ENCODE measurements at regions not wholly inside any gene's neighbourhood (a gene's known extent, or its start where the extent isn't known, plus 50 kb on each side); places are given as distances from the start of the nearest gene placed in this dataset.
"Not testable (repeated sequence)": the region's sequence is repeated elsewhere in the genome, so short reads cannot be mapped to it uniquely, and the experiment has no call there.

DNA sequence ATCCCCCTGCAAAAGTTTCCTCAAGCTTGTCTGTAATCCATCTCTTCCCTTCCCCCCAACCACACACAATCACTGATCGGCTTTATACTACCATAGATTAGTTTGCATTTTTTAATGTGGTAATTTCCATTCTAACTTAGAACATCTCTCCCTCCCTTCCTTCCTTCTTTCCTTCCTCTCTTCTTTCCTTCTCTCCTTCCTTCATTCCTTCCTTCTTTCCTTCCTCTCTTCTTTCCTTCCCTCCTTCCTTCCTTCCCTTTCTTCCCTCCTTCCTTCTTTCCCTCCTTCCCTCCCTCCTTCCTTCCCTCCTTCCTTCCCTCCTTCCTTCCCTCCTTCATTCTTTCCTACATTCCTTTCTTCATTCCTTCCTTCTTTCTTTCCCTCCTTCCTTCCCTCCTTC, 166.2 kb upstream of the MSX2 start:
- no peak for DNase-seq (ENCODE audit: low spot score)

DNA sequence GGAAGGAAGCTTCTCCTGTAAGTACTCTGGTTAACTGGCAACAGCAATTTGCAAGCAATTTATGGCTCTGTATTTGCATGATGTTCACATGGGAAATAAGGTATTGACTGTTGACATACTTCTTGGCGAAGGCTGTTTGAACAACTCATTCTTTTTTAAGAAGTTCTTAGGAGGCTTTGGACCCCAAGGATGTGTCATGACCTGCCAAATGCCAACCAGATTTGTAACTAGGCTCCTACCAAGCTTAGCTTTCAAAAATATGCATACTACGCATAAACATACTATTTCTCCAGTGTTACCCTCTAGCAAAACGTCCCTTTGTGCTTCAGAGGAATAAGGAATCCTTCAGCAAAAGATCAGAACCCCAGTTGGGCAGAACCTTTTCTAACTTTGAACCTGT, 165.2 kb upstream of the MSX2 start:
- DNase-seq (ENCODE audit: low spot score), result no peak

DNA sequence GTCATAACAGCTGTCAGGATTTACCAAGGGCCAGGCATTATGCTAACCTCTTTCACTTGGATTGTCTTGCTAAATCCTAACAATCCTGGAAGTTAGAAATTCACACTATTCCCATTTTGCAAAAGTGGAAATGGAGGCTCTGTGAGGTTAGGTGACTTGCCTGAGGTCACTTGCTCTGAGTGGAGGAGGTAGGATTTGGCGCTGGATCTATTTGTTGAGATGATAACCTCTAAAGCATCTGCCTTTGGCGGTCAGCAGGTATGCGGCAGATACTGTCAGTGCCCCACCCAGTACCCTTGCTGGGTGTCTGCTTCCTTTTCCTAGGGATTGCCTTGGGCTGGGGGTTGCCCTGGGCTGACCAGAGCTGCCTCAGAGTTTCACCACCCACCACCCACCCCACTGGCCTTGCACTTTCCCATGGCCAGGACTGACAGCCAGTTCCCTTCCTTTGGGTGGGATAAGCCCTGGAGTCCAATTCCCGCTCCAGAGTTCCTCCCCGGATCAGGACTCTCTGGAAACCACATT, 164.8 kb upstream of the MSX2 start:
- no peak for DNase-seq (ENCODE audit: low spot score)

DNA sequence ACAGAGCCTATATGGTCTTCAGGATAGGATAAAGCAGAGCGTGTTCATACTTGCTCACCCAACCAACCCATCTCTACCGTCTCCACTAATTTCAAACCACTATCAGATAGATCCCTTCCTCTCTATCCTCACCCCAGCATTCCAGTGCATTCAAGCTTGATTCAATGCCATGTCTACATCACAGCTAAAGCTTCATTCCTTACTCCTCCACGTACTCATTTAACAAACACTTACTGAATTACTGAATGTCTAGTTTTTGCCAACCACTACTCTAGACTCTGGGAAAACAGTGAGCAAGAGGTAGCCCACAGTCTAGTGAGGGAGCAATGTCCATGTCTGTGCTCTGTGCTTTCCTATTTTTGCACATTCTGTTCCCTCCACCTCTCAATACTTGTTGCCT, 163.5 kb upstream of the MSX2 start:
- peak; percentile 2 for DNase-seq (ENCODE audit: low spot score)

DNA sequence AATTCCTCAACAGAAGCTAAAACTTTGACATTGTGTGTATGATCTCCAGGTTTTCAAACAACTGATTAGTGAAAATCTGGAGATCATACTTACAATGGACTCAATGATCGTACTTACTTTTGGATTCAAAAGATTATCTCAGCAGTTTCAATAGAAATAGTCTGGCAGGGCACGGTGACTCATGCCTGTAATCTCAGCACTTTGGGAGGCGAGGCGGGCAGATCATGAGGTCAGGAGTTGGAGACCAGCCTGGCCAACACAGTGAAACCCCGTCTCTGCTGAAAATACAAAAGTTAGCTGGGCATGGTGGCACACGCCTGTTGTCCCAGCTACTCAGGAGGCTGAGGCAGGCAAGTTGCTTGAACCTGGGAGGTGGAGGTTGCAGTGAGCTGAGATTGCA, 161.3 kb upstream of the MSX2 start:
- not testable (repeated sequence) for DNase-seq (ENCODE audit: low spot score)

DNA sequence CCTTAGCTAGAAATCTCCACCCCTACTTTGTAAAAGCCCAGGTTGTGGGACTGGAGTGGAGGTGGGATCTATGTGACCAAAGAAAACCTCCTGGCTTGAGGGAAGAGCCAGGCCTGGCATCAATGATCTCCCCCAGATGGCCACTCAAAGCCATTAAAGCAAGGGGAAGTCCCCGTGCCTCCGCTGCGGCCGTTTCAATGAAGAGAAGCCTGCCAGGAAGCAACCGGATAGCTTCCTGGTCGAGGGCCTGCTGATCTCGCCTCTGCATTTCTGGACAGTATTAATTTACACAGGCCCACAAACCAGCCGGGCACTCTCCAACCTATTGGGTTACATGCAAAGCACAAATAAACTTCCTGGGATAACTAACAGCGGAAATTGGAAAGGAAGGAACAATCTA, 160.5 kb upstream of the MSX2 start:
- DNase-seq (ENCODE audit: low spot score), result no peak

DNA sequence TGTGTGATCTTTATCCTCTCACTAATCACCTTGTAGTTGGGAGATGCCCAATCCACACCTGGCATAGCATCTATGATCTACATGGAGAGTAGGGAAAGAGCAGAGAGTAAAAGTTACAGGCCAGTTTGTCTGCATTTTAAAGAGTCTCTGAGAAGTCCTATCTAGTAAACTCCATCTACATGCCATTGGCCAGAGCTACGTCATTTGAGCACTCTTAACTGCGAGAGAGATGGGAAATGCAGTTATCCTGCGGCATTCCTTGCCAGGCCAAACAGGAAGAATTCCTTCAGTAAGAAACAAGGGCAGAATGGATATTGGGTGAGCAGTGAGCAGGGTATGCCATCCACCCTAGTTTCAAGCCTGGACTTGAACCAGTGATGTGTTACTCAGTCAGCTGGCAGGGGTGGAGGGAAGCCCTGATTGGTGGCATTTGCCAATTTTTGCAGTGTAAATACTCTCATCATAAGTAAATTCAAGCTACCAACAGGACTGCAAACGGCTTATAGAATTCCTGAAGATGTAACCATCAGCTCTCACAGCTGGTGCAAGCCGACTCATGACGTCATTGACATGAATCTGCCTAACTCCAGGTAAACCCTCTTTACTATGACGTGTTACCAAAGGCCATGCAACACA, 156.8 kb upstream of the MSX2 start:
- DNase-seq (ENCODE audit: low spot score), result no peak

DNA sequence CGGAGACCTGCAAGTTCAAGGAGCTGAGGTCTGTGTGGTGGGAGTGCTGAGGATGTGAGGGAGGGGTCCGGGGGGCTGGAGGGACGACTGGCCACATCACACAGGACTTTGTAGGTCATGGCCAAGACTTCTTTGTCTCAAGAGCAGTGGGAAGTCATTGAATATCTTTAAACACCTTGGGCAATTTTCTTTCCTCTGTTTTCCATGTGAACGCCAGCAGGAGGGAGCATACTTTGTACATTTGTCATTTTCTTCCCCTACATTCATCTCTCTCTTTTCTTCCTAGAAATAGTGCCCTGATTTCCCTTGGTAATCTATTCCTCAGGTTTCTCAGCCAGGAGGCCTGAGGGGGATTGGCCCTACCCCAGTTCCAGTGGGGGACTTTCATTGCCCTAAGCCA, 153.7 kb upstream of the MSX2 start:
- no peak for DNase-seq (ENCODE audit: low spot score)

DNA sequence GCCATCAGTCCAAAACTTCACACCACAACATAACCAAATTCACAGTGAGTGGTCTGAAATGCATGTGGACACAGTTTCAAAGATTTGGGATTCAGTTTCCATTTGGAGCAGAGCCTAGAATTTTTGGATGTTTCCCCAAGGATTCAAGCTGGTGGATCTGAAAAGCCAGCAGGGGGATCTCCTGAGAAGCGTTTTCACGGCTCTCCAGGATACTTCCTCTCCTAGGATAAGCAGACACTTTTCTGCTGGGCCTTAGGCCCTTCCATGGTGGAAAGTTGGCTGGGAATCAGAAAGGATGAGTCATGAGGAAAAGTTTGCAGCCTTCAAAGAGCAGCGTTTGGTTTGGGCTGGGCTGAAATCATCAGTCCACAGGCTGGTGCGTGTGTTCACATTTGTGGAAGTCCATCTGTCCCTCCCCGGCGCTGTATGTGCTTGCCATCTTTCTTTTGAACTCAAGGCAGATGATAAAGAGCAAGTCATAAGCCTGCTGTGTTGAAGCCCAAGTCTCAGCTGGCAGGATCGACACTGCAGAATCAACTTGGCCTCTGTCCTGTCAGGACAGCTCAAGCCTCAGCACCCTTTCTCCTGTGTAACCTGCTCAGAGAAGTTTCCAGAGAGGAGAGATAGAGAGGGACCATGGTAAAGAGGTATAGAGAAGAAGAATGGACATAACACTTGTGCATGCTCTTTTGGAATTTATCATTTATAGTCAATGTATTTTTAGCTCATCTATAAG, 152.6 kb upstream of the MSX2 start:
- peak; percentile 82 for DNase-seq (ENCODE audit: low spot score)

DNA sequence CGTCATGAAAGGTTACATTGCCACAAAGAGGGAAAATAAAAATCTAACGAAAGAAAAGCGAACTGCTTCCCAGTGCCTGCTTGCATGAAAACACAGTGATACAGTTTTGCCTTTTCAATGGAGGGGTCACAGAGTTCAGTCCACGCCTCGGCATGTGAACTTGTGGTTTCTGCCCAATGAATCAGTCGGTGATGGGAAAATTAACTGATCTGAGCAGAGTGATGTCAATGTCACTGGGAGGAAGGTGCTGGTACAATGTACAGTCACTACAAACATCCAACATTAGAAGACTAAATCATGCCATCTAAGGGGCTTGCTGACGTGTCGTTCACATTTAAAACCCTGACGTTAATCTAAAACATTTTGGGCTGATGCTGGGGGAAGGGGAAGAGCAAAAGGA, 151.8 kb upstream of the MSX2 start:
- peak; percentile 26 for DNase-seq (ENCODE audit: low spot score)

DNA sequence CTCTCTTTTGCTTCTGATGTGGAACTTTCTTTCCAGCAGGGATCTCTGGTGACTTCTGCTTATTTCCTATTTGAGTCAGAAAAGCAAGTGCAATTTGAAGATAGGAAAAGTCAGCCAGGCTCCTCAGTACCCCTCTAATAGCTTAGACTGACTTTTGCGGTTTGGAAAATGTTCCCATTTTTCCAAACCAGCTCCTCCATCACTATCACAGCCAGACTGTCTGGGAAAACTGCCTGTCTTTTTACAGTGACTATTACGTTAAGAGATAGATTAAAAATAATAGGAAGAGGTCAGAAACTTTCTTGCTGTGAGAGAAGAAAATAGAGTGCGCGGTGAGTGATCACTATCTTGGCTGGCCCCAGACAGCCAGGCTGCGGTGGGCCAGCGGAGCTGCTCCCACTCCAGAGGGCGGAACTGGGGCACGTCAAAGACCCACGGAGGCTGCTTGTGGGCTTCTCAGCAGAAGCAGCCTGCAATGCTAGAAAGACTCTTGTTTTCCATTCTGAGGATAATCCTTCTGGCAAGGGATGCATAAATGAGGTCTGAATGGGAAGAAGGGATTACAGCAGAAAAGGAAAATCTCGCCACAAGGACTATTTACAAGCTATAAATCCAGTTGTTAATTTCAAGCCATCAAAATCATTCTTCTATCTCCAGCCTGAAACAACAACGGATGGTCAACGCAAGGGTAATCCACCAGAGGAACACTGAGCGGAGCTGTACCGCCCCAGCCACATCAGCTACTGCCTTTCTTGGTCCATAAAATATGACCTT, 151.0 kb upstream of the MSX2 start:
- DNase-seq (ENCODE audit: low spot score), result no peak

DNA sequence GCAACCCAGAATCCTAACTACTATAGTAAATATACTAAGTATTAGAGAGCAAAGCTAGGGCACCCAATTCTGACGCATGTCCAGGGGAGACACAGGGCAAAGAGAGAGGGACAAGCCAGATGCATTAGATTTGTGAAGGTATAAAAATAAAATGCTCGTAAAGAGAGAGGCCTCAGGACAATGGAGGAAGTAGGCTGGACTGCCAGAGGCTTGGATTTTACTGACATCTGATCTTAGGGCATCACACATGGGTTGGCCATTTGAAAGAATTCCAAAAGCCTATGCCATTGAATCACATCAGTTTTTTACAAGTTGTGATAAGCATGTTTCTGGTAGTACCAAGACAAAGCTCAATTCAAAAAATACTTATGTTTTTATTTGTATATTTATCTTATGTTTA, 149.3 kb upstream of the MSX2 start:
- DNase-seq (ENCODE audit: low spot score), result no peak

DNA sequence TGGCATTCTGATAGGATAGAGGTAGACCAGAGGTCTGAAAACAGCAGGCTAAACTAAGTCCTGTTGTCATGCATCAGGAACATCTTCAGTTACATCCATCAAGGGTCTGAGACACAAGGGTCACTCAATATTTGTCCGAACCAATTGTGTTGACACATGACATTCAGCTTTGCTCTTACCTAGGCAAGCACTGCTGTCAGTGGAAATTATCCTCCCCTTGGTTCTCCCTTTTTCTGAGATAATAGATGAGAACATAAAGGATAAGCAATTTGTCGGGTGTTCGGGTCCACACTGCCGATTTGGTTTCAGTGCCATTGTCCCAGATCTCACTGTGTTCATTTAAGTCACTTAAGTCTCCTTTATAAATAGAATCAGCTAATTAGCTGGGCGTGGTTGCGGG, 148.3 kb upstream of the MSX2 start:
- no peak for DNase-seq (ENCODE audit: low spot score)

DNA sequence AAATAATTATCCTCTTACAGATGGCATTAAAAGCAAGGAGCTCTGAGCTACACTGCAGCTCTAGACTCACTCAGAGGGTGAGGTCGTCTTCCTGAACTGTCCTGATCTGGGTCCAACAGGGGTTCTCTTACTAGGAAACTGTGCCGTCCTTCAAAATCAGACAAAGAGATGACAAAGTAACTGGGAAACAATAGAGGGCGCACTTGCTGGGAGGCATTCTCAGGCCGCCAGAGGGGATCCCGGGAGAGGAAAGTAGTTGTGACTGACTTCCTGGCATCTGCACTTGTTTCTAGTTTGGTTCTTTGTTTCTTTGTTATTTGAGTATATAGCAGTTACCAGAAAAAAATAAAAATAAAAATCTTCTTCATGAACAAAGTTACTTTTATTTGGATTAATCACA, 142.9 kb upstream of the MSX2 start:
- peak; percentile 47 for DNase-seq (ENCODE audit: low spot score)

DNA sequence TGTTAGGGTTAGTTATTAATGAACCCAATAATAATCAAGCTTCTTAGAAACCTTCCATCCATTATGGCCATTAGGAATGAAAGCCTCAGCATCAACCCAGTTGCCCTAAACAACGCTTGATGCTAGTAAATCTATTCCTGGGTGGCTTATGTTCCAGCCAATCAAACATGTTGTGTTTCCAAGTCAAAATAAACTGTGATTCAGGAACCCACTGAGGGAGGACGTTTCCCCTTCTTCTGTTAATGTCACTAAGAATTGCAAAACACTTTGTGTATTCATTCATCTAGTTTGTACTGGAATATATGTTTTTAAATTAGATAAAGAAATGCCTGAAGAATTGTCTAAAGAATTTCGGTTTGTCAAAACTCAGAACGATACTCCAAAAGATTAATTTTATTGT, 142.5 kb upstream of the MSX2 start:
- no peak for DNase-seq (ENCODE audit: low spot score)

DNA sequence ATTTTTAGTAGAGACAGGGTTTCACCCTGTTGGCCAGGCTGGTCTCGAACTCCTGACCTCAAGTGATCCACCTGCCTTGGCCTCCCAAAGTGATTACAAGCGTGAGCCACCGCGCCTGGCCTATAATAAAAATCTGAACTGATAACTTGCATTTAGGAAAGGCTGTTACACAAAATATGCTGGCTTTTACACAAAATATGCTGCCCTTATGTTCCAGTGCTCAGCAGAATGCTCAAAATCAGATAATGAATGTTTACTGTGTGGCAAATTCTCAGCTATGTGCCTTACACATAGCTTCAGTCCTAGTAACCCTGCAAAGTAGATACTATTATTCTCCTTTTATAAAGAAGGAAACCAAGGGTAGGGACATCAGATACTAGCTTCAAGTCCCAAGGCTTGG, 141.3 kb upstream of the MSX2 start:
- DNase-seq (ENCODE audit: low spot score), result no peak

DNA sequence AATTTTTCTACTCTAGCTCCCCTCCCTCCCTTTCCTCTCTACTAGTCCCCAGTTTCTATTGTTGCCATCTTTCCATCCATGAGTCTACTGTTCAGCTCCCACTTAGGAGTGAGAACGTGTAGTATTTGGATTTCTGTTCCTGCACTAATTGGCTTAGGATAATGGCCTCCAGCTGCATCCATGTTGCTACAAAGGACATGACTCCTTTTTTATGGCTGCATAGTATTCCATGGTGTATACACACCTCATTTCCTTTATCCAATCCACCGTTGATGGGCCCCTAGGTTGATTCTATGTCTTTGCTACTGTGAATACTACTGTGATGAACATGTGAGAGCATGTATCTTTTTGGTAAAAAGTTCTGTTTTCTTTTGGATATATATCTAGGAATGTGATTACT, 138.9 kb upstream of the MSX2 start:
- DNase-seq (ENCODE audit: low spot score), result no peak

DNA sequence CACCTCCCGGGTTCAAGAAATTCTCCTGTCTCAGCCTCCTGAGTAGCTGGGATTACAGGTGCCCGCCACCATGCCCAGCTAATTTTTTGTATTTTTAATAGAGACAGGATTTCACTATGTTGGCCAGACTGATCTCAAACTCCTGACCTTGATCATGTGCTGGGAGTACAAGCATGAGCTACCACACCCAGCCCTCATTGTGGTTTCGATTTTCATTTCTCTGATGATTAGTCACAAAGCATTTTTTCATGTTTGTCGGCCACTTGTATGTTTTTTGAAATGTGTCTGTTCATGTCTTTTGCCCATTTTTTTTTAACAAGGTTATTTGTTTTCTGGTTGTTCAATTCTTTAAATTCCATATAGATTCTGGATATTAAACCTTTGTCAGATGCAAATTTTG, 138.2 kb upstream of the MSX2 start:
- not testable (repeated sequence) for DNase-seq (ENCODE audit: low spot score)

DNA sequence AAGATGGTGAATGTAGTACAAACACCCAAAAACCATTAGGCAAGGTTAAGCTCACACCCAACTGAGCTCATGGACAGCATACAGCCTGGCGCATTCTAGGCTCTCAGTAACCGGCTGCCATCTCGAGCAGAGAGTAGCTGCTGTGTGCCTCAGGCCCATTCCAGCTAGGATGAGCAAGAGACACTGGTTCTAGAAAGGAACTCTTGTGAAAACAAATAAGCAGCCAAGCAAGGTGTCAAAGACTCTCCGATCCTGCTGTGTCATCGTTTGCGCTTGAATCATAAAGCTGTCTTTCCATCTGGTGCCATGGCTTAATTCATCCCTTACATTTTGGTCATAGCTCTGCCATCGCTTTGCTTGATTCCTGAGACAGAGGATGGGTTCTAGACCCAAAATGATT, 135.4 kb upstream of the MSX2 start:
- no peak for DNase-seq (ENCODE audit: low spot score)

DNA sequence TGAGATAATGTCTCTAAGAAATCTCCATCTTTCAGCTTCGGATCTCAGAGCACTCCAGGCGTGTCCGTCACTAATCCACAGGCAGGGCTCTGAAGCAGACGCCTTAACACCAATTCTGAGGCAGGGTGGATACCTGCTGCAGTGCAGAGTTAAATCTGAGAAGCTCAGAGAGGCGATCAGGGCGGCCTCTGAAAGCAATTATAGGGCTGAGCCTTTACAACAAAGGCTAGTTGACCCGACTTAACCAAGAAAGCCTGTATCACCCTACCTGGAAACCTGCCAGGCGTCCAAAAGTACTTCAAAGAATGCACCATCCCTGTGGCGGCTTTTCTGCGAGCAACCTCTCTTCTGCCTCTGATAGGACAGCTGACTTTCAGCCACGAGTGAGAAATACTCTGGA, 134.8 kb upstream of the MSX2 start:
- no peak for DNase-seq (ENCODE audit: low spot score)

DNA sequence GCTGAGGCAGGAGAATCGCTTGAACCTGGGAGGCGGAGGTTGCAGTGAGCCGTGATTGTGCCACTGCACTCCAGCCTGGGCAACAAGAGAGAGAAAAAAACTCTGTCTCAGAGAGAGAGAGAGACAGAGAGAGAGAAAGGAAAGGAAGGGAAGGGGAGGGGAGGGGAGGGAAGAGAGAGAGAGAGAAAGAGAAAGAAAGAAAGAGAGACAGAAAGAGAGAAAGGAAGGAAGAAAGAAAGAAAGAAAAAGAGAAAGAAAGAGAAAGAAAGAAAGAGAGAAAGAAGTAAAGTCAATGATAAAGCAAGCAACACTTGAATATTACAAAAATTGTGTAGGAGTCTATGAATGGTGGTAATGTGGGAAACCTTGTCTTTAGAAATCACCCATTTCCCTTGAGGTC, 133.6 kb upstream of the MSX2 start:
- DNase-seq (ENCODE audit: low spot score), result no peak

DNA sequence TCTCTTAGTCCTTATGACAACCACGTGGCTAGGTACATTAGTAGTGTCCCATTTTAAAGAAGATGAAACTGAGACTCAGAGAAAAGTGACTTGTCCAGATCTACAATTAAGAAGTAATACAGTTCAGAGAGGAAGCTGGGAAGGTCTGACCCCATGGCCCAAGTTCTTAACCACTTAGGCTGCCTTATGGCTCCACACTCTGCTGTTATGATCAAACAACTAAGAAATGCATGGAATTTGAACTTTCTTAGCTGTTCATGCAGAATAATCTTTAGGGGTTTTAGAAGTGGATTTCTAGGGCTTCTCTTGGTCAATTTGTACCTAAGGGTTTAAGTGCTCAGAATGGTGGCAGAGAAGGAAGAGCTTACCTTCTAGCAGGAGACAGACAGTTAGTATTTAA, 128.0 kb upstream of the MSX2 start:
- DNase-seq (ENCODE audit: low spot score), result peak; percentile 79

DNA sequence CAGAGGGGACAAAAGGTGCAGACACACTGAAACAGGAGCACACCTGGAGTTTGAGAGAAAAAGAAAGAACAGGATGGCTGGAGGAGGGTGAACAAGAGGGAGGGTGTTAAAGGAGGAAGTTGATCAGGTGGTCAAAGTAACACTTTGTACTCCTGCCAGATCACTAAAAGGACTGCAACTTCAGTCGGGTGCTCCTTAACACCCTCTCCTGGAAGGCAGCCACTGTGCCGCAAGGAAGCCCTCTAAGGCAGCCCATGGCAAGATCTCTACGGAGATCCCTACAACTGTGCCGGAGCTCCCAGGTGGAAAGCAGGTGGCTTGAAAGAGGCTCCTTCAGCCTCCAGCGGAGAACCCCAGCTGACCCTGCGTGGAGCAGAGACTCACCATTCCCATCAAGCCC, 124.4 kb upstream of the MSX2 start:
- peak; percentile 18 for DNase-seq (ENCODE audit: low spot score)

Data from kidney tubule cell (primary cell).